PFSK-1 (cell line): ENCODE measurements at regions not wholly inside any gene's neighbourhood (a gene's known extent, or its start where the extent isn't known, plus 50 kb on each side); places are given as distances from the start of the nearest gene placed in this dataset.

Source experiments
- POLR2AphosphoS5 ChIP-seq: IDR thresholded peaks from 2 replicates; pipeline ENCODE4 v1.6.1; 2012; ENCODE audit warnings: low read depth, mild to moderate bottlenecking, control low read depth, low read length, moderate library complexity
- REST ChIP-seq, 2 experiments: IDR thresholded peaks; 2 replicates each; pipeline versions ENCODE4 v1.6.1 to v1.8.0; 2011 to 2012; ENCODE audit warnings: low read depth in 2 of 2, low read length in 2 of 2, control low read depth in 1 of 2, inconsistent platforms in 1 of 2, mild to moderate bottlenecking in 1 of 2, moderate library complexity in 1 of 2; ENCODE audit not compliant: insufficient read depth in 1 of 2
- SIN3A ChIP-seq: IDR thresholded peaks from 2 replicates; pipeline ENCODE4 v1.6.1; 2012; ENCODE audit warnings: mild to moderate bottlenecking, low read length, moderate library complexity, borderline replicate concordance; ENCODE audit not compliant: insufficient read depth
- TAF1 ChIP-seq: IDR thresholded peaks from 2 replicates; pipeline ENCODE4 v1.6.1; 2012; ENCODE audit warnings: low read length, control low read depth, borderline replicate concordance; ENCODE audit not compliant: insufficient read depth

- TF ChIP-seq POLR2AphosphoS5: no peak
- no peak for TF ChIP-seq SIN3A
- TF ChIP-seq TAF1: no peak
- no peak for TF ChIP-seq REST (IDR thresholded peaks at IDR 0.05; ENCODE audit: insufficient read depth in 1 of 2, low read depth in 2 of 2, low read length in 2 of 2)
These were observed 375.9 kb upstream of the TLE4 start for GRCh38 chr9:79195879-79196278.
